Panc1 (cell line): ENCODE measurements at regions not wholly inside any gene's neighbourhood (a gene's known extent, or its start where the extent isn't known, plus 50 kb on each side); places are given as distances from the start of the nearest gene placed in this dataset.

ENCODE experiments used
- CTCF ChIP-seq: fragments of 450-650 bp; IDR thresholded peaks from 2 replicates; pipeline ENCODE4 v1.5.1; 2017; ENCODE audit warnings: mild to moderate bottlenecking
- POLR2AphosphoS5 ChIP-seq: IDR thresholded peaks from 2 replicates; pipeline ENCODE4 v1.6.1; 2012; ENCODE audit warnings: mild to moderate bottlenecking, low read depth, low read length, moderate library complexity
- REST ChIP-seq, 2 experiments: IDR thresholded peaks; 2 replicates each; pipeline ENCODE4 v1.6.1; 2011 to 2012; ENCODE audit warnings: low read depth in 2 of 2, control low read depth in 1 of 2, low read length in 1 of 2, mild to moderate bottlenecking in 1 of 2, moderate library complexity in 1 of 2; ENCODE audit not compliant: insufficient read depth in 1 of 2
- SIN3A ChIP-seq: IDR thresholded peaks from 2 replicates; pipeline ENCODE4 v1.6.1; 2012; ENCODE audit warnings: low read depth, mild to moderate bottlenecking, low read length, moderate library complexity, borderline replicate concordance; ENCODE audit not compliant: insufficient read depth
- TCF7L2 ChIP-seq: IDR thresholded peaks from 2 replicates; pipeline ENCODE4 v1.6.1; 2011; ENCODE audit warnings: mild to moderate bottlenecking, low read depth, low read length, inconsistent platforms

- TF ChIP-seq REST (IDR thresholded peaks at IDR 0.05; ENCODE audit: insufficient read depth in 1 of 2, low read depth in 2 of 2, low read length in 1 of 2) (no peak), CTCF (no peak), POLR2AphosphoS5 (no peak), SIN3A (no peak), TCF7L2 (no peak)
Observed at GRCh38 chr12:86959766-86960458, 703.7 kb upstream of the MGAT4C start.
